ENCODE measurements at regions not wholly inside any gene's neighbourhood (a gene's known extent, or its start where the extent isn't known, plus 50 kb on each side); places are given as distances from the start of the nearest gene placed in this dataset.

- TF ChIP-seq ZNF8 (CRISPR knock-in tag; IDR thresholded peaks at IDR 0.05) = no peak
- no peak for ATAC-seq
Measured at GRCh38 chr4:3352505-3352904, 59.7 kb downstream of the RGS12 start.

GRCh38 chr4:3352941-3353594, 60.2 kb downstream of the RGS12 start:
- TF ChIP-seq ZNF8 (CRISPR knock-in tag; IDR thresholded peaks at IDR 0.05) (no peak), PPARA (CRISPR knock-in tag; IDR thresholded peaks at IDR 0.05; ENCODE audit: borderline replicate concordance) (no peak), TSHZ2 (CRISPR knock-in tag; IDR thresholded peaks at IDR 0.05) (no peak), GLIS3 (CRISPR knock-in tag; IDR thresholded peaks at IDR 0.05) (no peak), SNAI2 (CRISPR knock-in tag; IDR thresholded peaks at IDR 0.05) (no peak), CSDC2 (CRISPR knock-in tag; IDR thresholded peaks at IDR 0.05) (no peak), OSR1 (CRISPR knock-in tag; IDR thresholded peaks at IDR 0.05) (no peak), ISL1 (CRISPR knock-in tag; IDR thresholded peaks at IDR 0.05) (no peak), BACH2 (CRISPR knock-in tag; IDR thresholded peaks at IDR 0.05; ENCODE audit: borderline replicate concordance) (no peak), ZC3H10 (CRISPR knock-in tag; IDR thresholded peaks at IDR 0.05) (no peak), ZFP30 (CRISPR knock-in tag; IDR thresholded peaks at IDR 0.05) (no peak), ZNF565 (CRISPR knock-in tag; conservative IDR thresholded peaks at IDR 0.05; ENCODE audit: low read depth) (no peak), TOX (CRISPR knock-in tag; IDR thresholded peaks at IDR 0.05; ENCODE audit: borderline replicate concordance) (no peak)
- TF ChIP-seq, protein P1, sequence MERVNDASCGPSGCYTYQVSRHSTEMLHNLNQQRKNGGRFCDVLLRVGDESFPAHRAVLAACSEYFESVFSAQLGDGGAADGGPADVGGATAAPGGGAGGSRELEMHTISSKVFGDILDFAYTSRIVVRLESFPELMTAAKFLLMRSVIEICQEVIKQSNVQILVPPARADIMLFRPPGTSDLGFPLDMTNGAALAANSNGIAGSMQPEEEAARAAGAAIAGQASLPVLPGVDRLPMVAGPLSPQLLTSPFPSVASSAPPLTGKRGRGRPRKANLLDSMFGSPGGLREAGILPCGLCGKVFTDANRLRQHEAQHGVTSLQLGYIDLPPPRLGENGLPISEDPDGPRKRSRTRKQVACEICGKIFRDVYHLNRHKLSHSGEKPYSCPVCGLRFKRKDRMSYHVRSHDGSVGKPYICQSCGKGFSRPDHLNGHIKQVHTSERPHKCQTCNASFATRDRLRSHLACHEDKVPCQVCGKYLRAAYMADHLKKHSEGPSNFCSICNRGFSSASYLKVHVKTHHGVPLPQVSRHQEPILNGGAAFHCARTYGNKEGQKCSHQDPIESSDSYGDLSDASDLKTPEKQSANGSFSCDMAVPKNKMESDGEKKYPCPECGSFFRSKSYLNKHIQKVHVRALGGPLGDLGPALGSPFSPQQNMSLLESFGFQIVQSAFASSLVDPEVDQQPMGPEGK (CRISPR knock-in tag; IDR thresholded peaks at IDR 0.05; ENCODE audit: borderline replicate concordance) = no peak
- TF ChIP-seq, protein P2, sequence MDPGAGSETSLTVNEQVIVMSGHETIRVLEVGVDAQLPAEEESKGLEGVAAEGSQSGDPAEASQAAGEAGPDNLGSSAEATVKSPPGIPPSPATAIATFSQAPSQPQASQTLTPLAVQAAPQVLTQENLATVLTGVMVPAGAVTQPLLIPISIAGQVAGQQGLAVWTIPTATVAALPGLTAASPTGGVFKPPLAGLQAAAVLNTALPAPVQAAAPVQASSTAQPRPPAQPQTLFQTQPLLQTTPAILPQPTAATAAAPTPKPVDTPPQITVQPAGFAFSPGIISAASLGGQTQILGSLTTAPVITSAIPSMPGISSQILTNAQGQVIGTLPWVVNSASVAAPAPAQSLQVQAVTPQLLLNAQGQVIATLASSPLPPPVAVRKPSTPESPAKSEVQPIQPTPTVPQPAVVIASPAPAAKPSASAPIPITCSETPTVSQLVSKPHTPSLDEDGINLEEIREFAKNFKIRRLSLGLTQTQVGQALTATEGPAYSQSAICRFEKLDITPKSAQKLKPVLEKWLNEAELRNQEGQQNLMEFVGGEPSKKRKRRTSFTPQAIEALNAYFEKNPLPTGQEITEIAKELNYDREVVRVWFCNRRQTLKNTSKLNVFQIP (CRISPR knock-in tag; IDR thresholded peaks at IDR 0.05; ENCODE audit: borderline replicate concordance, low read depth) = no peak
- TF ChIP-seq, protein P3, sequence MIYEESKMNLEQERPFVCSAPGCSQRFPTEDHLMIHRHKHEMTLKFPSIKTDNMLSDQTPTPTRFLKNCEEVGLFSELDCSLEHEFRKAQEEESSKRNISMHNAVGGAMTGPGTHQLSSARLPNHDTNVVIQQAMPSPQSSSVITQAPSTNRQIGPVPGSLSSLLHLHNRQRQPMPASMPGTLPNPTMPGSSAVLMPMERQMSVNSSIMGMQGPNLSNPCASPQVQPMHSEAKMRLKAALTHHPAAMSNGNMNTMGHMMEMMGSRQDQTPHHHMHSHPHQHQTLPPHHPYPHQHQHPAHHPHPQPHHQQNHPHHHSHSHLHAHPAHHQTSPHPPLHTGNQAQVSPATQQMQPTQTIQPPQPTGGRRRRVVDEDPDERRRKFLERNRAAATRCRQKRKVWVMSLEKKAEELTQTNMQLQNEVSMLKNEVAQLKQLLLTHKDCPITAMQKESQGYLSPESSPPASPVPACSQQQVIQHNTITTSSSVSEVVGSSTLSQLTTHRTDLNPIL (CRISPR knock-in tag; IDR thresholded peaks at IDR 0.05; ENCODE audit: low read depth) = no peak
- no peak for ATAC-seq

DNA sequence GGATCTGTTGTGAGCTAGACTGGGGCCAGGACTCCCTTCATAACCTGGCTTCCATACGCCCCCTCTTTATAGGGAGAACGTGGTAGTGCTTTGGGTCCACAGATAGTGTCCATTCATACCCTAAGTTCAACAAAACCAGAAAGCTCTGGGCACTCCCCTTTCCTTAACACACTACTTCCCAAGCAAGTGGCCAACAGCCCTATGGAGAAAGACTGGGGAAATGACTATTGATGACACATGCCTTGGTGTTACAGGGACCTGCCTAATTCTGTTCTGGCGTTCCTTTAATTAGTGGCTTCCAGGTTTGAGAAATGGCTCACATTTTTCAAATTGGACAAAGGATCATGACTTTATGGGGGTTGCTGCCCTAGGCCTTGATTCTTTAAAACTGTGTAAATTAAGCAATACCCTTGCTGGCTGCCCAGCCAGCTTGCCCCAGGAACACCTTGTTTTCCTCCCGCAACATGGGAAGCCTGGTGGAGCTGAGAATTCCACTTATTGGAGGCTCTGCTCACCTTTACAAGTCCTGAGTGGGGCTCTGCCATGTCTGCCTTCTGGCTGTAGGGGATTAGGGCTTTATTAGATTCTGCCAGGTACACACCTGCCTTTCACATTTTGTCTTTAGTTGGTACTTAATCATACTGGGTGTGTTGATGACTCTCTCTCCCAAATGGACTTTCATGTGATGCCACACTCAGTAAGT, 61.1 kb downstream of the RGS12 start:
- TF ChIP-seq ZNF70 (CRISPR knock-in tag; IDR thresholded peaks at IDR 0.05) (no peak), TCF4 (CRISPR knock-in tag; IDR thresholded peaks at IDR 0.05; ENCODE audit: borderline replicate concordance) (no peak), GLIS3 (CRISPR knock-in tag; IDR thresholded peaks at IDR 0.05) (no peak), OSR1 (CRISPR knock-in tag; IDR thresholded peaks at IDR 0.05) (no peak), ZC3H10 (CRISPR knock-in tag; IDR thresholded peaks at IDR 0.05) (no peak), ZNF8 (CRISPR knock-in tag; IDR thresholded peaks at IDR 0.05) (no peak), SNAI2 (CRISPR knock-in tag; IDR thresholded peaks at IDR 0.05) (no peak), ZFP3 (CRISPR knock-in tag; IDR thresholded peaks at IDR 0.05) (no peak)
- TF ChIP-seq, protein P1 (CRISPR knock-in tag; IDR thresholded peaks at IDR 0.05; ENCODE audit: borderline replicate concordance) = no peak

More for the DNA sequence above, 61.1 kb downstream of the RGS12 start:
- no peak for ATAC-seq
